GM12878 (cell line): ENCODE measurements at regions not wholly inside any gene's neighbourhood (a gene's known extent, or its start where the extent isn't known, plus 50 kb on each side); places are given as distances from the start of the nearest gene placed in this dataset.

ENCODE experiments used
- ATAC-seq: fragments of 200-7000 bp; cut with Tn5 transposase; 3 replicates; pipeline ENCODE4 v1.9.1; 2020; ENCODE audit warnings: mild to moderate bottlenecking, moderate library complexity
- BruUV-seq: library from RNA; stranded (reverse); fragments of 400-500 nt; replicated peaks from 2 replicates; lab custom pipeline; 2021; lab: Mats Ljungman, UMichigan
- CTCF ChIA-PET: fragments of 300-600 bp; sonication (Branson Sonifier 250); formaldehyde crosslinking; extraction: SDS; loops from one replicate; lab custom pipeline; 2021; ENCODE audit warnings: inconsistent platforms; lab: Yijun Ruan, JAX
- POLR2A ChIA-PET: fragments of 350-600 bp; formaldehyde crosslinking; extraction: SDS; loops from one replicate; lab custom pipeline; 2021; ENCODE audit warnings: inconsistent platforms; lab: Charles Lee
- RAD21 ChIA-PET: fragments of 300-600 bp; sonication (Branson Sonifier 250); formaldehyde crosslinking; loops from one replicate; lab custom pipeline; 2023; ENCODE audit warnings: antibody characterized with exemption; ENCODE audit not compliant: unreplicated experiment; lab: Charles Lee
- SMC1A ChIA-PET: fragments of 300-600 bp; sonication (Branson Sonifier 250); formaldehyde crosslinking; loops from one replicate; lab custom pipeline; 2023; ENCODE audit not compliant: unreplicated experiment, uncharacterized antibody; lab: Charles Lee
- DNase-seq: peaks from one replicate; pipeline ENCODE4 v3.0.0-alpha.2; 2011; ENCODE audit warnings: low read depth, low spot score
- FAIRE-seq: peaks from 3 replicates; lab custom pipeline; 2011; peaks lifted over from hg19 to GRCh38; lab: Jason Lieb, UNC
- H2AFZ ChIP-seq: 2 replicates; pipeline ENCODE4 v1.6.0; 2011; ENCODE audit warnings: low read depth, low read length, control low read depth; ENCODE audit not compliant: control insufficient read depth
- H3K27ac ChIP-seq: 2 replicates; pipeline ENCODE4 v1.5.1; 2011; ENCODE audit warnings: control low read depth; ENCODE audit not compliant: control insufficient read depth, insufficient read depth
- H3K27me3 ChIP-seq, 2 experiments: replicated peaks in 1 of 2; 2 replicates each; pipeline versions ENCODE4 v1.6.0 to v1.6.1; 2011; ENCODE audit warnings: low read length in 1 of 2; ENCODE audit not compliant: control insufficient read depth in 2 of 2, insufficient read depth in 2 of 2
- H3K36me3 ChIP-seq, 2 experiments: 2 replicates each; pipeline ENCODE4 v1.5.1; 2011; ENCODE audit warnings: low read length in 1 of 2; ENCODE audit not compliant: control insufficient read depth in 2 of 2, insufficient read depth in 2 of 2
- H3K4me1 ChIP-seq: 2 replicates; pipeline ENCODE4 v1.6.1; 2011; ENCODE audit warnings: mild to moderate bottlenecking, low read length, moderate library complexity, mixed read lengths; ENCODE audit not compliant: control insufficient read depth, insufficient read depth
- H3K4me2 ChIP-seq: 2 replicates; pipeline ENCODE4 v1.6.0; 2011; ENCODE audit warnings: control low read depth; ENCODE audit not compliant: control insufficient read depth, insufficient read depth
- H3K4me3 ChIP-seq: fragments of 200-600 bp; sonication (generic); 2 replicates; pipeline ENCODE4 v1.5.1; 2016
- H3K79me2 ChIP-seq: 2 replicates; pipeline ENCODE4 v1.6.0; 2011; ENCODE audit warnings: low read length; ENCODE audit not compliant: control insufficient read depth, insufficient read depth
- H3K9ac ChIP-seq: 2 replicates; pipeline ENCODE4 v1.8.0; 2011; ENCODE audit warnings: low read length, control low read depth, mixed read lengths; ENCODE audit not compliant: control insufficient read depth, insufficient read depth
- H3K9me3 ChIP-seq: replicated peaks from 3 replicates; pipeline ENCODE4 v1.5.1; 2011; ENCODE audit warnings: mild to moderate bottlenecking, low read length; ENCODE audit not compliant: control insufficient read depth, insufficient read depth
- H4K20me1 ChIP-seq: 2 replicates; pipeline ENCODE4 v1.6.0; 2011; ENCODE audit not compliant: control insufficient read depth, insufficient read depth
- ATF7 ChIP-seq: fragments of 450-650 bp; IDR thresholded peaks from 2 replicates; pipeline ENCODE4 v1.6.1; 2016; ENCODE audit warnings: low read depth, mild to moderate bottlenecking
- BCL11A ChIP-seq: IDR thresholded peaks from 2 replicates; pipeline ENCODE4 v1.6.1; 2011; ENCODE audit warnings: low read depth, low read length
- CHD4 ChIP-seq: fragments of 200-600 bp; sonication (generic); IDR thresholded peaks from 2 replicates; pipeline ENCODE4 v1.6.1; 2016; ENCODE audit warnings: mild to moderate bottlenecking
- CREM ChIP-seq: IDR thresholded peaks from 2 replicates; pipeline ENCODE4 v1.6.1; 2014; ENCODE audit warnings: antibody characterized with exemption, low read depth
- EZH2 ChIP-seq: IDR thresholded peaks from 2 replicates; pipeline ENCODE4 v1.6.1; 2012; ENCODE audit warnings: low read depth, mild to moderate bottlenecking, control low read depth, inconsistent platforms, low read length, borderline replicate concordance; ENCODE audit not compliant: control insufficient read depth
- MYB ChIP-seq: fragments of 150-350 bp; IDR thresholded peaks from 2 replicates; pipeline ENCODE4 v1.6.1; 2014; ENCODE audit warnings: mild to moderate bottlenecking, low read depth, low read length, borderline replicate concordance
- NR2C2 ChIP-seq: IDR thresholded peaks from 2 replicates; pipeline ENCODE4 v1.6.1; 2011; ENCODE audit warnings: borderline replicate concordance, low read depth; ENCODE audit not compliant: control insufficient read depth, insufficient read length
- RB1 ChIP-seq: fragments of 450-650 bp; formaldehyde crosslinking; IDR thresholded peaks from 2 replicates; pipeline ENCODE4 v1.6.1; 2017; ENCODE audit warnings: mild to moderate bottlenecking, borderline replicate concordance
- RCOR1 ChIP-seq: conservative IDR thresholded peaks from 2 replicates; pipeline ENCODE4 v1.6.1; 2012; ENCODE audit warnings: low read depth, low read length, improper control_type of control experiment
- RELA ChIP-seq: fragments of 450-650 bp; IDR thresholded peaks from 2 replicates; pipeline ENCODE4 v1.8.0; 2014; ENCODE audit warnings: borderline replicate concordance; ENCODE audit not compliant: partially characterized antibody
- SP1 ChIP-seq: IDR thresholded peaks from one replicate; pipeline ENCODE4 v1.6.1; 2011; ENCODE audit warnings: low read depth, low read length
- SREBF2 ChIP-seq: IDR thresholded peaks from 2 replicates; pipeline ENCODE4 v1.6.1; 2012; ENCODE audit warnings: mild to moderate bottlenecking, low read length
- SRF ChIP-seq, 2 experiments: IDR thresholded peaks; 2 replicates each; pipeline ENCODE4 v1.6.1; 2011; ENCODE audit warnings: low read depth in 2 of 2, low read length in 2 of 2, mild to moderate bottlenecking in 1 of 2, moderate library complexity in 1 of 2
- WGBS: methylation state at CpG from one replicate; pipeline ENCODE4 v1.1.6; 2016; ENCODE audit warnings: low lambda C conversion rate; ENCODE audit not compliant: insufficient replicate concordance, insufficient coverage; ENCODE audit errors: missing lambda C conversion rate; 5-methylcytosine and 5-hydroxymethylcytosine counted together
- in situ Hi-C: fragments of 300-500 bp; cut with MboI; formaldehyde crosslinking; loops from 9 replicates; pipeline ENCODE4 v1.14.3; 2018; ENCODE audit warnings: mixed read lengths
- intact Hi-C: fragments of 100-400 bp; cut with micrococcal nuclease; formaldehyde crosslinking; loops from one replicate; pipeline ENCODE4 v1.14.2; 2022; ENCODE audit not compliant: unreplicated experiment
- TF ChIP-seq, protein P1 (sequence below): IDR thresholded peaks from 2 replicates; pipeline ENCODE4 v1.6.1; 2012; ENCODE audit warnings: low read length, inconsistent platforms
- TF ChIP-seq, protein P2 (sequence below): fragments of 450-650 bp; IDR thresholded peaks from 2 replicates; pipeline ENCODE4 v1.6.1; 2017; ENCODE audit warnings: mild to moderate bottlenecking, moderate library complexity

DNA sequence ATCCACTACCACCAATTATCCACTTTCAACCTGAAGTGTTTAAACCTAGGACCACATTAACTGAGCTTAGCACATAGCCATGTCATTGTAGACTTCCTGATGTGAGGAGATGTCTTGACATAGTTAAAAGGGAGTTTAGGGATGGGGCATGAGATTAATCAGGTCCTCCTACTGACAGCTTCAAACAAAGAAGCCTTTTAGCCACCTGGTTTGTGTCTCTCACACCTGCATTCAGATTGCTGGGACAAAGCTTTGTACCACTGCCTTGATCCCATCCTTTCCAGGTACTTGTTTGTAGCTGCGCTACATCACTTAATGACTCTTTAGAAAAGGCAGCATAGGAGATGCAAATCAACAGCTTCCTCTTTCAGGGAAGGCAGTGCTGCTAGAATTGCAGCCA, 340.7 kb upstream of the DDHD1 start:
- H3K9ac ChIP-seq = no peak overlapping the region
- no peaks in the 10 kb centered on the region for H3K4me1 ChIP-seq
- no peak overlapping the region for H3K4me2 ChIP-seq
- no peak overlapping the region for H3K4me3 ChIP-seq
- no peaks in the 10 kb centered on the region for H3K27me3 ChIP-seq
- no peaks in the 10 kb centered on the region for H4K20me1 ChIP-seq
- ChIA-PET CTCF (interaction anchor here (1.6 kb wide), 1 partner anchor 253 kb away, joined by 3 read pairs; no protein-coding TSS in a partner anchor), RAD21 (interaction anchor here (1.2 kb wide), 1 partner anchor 14 kb away, joined by 3 read pairs; no protein-coding TSS in a partner anchor), POLR2A (no interaction called here), SMC1A (no interaction called here)
- H3K27ac ChIP-seq = no peak overlapping the region
- BruUV-seq = no TSS peak
- no peaks in the 10 kb centered on the region for H3K36me3 ChIP-seq
- no peak overlapping the region for H2AFZ ChIP-seq
- no peak for TF ChIP-seq EZH2
- TF ChIP-seq NR2C2 = no peak
- no peak for TF ChIP-seq SP1
- TF ChIP-seq SRF (IDR thresholded peaks at IDR 0.05; ENCODE audit: low read depth in 2 of 2, low read length in 2 of 2) = no peak
- no peak for TF ChIP-seq BCL11A
- no peak for TF ChIP-seq ATF7
- TF ChIP-seq, protein P1, sequence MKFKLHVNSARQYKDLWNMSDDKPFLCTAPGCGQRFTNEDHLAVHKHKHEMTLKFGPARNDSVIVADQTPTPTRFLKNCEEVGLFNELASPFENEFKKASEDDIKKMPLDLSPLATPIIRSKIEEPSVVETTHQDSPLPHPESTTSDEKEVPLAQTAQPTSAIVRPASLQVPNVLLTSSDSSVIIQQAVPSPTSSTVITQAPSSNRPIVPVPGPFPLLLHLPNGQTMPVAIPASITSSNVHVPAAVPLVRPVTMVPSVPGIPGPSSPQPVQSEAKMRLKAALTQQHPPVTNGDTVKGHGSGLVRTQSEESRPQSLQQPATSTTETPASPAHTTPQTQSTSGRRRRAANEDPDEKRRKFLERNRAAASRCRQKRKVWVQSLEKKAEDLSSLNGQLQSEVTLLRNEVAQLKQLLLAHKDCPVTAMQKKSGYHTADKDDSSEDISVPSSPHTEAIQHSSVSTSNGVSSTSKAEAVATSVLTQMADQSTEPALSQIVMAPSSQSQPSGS = no peak
- no peak for TF ChIP-seq SREBF2
- TF ChIP-seq RCOR1 = no peak
- TF ChIP-seq, protein P2, sequence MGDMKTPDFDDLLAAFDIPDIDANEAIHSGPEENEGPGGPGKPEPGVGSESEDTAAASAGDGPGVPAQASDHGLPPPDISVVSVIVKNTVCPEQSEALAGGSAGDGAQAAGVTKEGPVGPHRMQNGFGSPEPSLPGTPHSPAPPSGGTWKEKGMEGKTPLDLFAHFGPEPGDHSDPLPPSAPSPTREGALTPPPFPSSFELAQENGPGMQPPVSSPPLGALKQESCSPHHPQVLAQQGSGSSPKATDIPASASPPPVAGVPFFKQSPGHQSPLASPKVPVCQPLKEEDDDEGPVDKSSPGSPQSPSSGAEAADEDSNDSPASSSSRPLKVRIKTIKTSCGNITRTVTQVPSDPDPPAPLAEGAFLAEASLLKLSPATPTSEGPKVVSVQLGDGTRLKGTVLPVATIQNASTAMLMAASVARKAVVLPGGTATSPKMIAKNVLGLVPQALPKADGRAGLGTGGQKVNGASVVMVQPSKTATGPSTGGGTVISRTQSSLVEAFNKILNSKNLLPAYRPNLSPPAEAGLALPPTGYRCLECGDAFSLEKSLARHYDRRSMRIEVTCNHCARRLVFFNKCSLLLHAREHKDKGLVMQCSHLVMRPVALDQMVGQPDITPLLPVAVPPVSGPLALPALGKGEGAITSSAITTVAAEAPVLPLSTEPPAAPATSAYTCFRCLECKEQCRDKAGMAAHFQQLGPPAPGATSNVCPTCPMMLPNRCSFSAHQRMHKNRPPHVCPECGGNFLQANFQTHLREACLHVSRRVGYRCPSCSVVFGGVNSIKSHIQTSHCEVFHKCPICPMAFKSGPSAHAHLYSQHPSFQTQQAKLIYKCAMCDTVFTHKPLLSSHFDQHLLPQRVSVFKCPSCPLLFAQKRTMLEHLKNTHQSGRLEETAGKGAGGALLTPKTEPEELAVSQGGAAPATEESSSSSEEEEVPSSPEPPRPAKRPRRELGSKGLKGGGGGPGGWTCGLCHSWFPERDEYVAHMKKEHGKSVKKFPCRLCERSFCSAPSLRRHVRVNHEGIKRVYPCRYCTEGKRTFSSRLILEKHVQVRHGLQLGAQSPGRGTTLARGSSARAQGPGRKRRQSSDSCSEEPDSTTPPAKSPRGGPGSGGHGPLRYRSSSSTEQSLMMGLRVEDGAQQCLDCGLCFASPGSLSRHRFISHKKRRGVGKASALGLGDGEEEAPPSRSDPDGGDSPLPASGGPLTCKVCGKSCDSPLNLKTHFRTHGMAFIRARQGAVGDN = no peak
- TF ChIP-seq CREM = no peak
- no peak for TF ChIP-seq MYB
- TF ChIP-seq RELA = no peak
- no peak for TF ChIP-seq RB1
- no peak for TF ChIP-seq CHD4
- intact Hi-C loops (no loop called here), in situ Hi-C loops (no loop called here)
- 100% methylated on average over 1 of the region's 1 CpG for WGBS
- no peaks in the 10 kb centered on the region for H3K79me2 ChIP-seq
- DNase-seq (no peak), FAIRE-seq (no peak), ATAC-seq (no peak)
- H3K9me3 ChIP-seq = no peaks in the 10 kb centered on the region
